ENCODE measurements at regions not wholly inside any gene's neighbourhood (a gene's known extent, or its start where the extent isn't known, plus 50 kb on each side); places are given as distances from the start of the nearest gene placed in this dataset.

- no peak for DNase-seq (ENCODE audit: extremely low spot score)
- ChIA-PET POLR2A (no interaction called here), CTCF (interaction anchor here (1.7 kb wide), 1 partner anchor 38 kb away, joined by 3 read pairs; no protein-coding TSS in a partner anchor)
- TF ChIP-seq, protein P1, sequence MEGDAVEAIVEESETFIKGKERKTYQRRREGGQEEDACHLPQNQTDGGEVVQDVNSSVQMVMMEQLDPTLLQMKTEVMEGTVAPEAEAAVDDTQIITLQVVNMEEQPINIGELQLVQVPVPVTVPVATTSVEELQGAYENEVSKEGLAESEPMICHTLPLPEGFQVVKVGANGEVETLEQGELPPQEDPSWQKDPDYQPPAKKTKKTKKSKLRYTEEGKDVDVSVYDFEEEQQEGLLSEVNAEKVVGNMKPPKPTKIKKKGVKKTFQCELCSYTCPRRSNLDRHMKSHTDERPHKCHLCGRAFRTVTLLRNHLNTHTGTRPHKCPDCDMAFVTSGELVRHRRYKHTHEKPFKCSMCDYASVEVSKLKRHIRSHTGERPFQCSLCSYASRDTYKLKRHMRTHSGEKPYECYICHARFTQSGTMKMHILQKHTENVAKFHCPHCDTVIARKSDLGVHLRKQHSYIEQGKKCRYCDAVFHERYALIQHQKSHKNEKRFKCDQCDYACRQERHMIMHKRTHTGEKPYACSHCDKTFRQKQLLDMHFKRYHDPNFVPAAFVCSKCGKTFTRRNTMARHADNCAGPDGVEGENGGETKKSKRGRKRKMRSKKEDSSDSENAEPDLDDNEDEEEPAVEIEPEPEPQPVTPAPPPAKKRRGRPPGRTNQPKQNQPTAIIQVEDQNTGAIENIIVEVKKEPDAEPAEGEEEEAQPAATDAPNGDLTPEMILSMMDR (IDR thresholded peaks at IDR 0.05; ENCODE audit: control extremely low read depth, extremely low read depth, low read depth, missing control alignments) = no peak
These were observed 835.8 kb downstream of the GRIK2 start for GRCh38 chr6:102229271-102229670.
